Urothelium cell line (cell line): ENCODE measurements at regions not wholly inside any gene's neighbourhood (a gene's known extent, or its start where the extent isn't known, plus 50 kb on each side); places are given as distances from the start of the nearest gene placed in this dataset.
"Not testable (repeated sequence)": the region's sequence is repeated elsewhere in the genome, so short reads cannot be mapped to it uniquely, and the experiment has no call there.

Source experiments
- DNase-seq: peaks from one replicate; pipeline ENCODE4 v3.0.0; 2011; ENCODE audit warnings: low spot score, mixed read lengths
- FAIRE-seq: peaks from 2 replicates; lab custom pipeline; 2011; peaks lifted over from hg19 to GRCh38; lab: Jason Lieb, UNC

- DNase-seq (no peak), FAIRE-seq (no peak)
These were observed 77.9 kb upstream of the ALX4 start for GRCh38 chr11:44387825-44388224.

GRCh38 chr11:44388828-44389657, 79.1 kb upstream of the ALX4 start:
- FAIRE-seq = no peak
- no peak for DNase-seq

DNA sequence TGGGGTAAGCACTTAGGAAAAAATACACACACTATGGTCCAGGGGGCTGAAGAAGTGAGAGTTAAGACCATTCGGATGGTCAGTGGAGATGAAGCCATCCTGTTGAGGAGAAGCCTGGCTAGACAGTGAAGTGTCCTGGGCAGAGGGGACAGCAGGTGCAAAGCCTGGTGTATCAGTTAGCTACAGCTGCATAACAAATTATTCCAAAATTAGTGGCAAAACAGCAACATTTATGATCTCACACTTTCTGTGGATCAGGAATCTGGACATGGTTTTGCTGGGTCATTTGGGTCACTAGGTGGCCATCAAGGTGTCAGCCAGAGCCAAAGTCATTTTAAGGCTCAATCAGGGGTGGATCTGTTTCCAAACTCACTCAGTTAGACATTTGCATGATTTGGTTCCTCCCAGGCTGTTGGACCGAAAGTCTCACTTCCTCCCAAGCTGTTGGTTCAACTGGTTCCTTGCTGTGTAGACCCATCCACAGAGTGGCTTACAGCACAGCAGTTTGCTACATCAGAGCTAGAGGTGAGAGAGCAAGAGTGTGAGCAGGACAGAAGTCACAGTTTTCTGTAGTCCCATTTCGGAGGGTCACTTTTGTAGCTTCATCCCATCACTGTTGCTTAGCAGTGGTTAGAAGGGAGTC, 80.1 kb upstream of the ALX4 start:
- FAIRE-seq = no peak
- DNase-seq = no peak

DNA sequence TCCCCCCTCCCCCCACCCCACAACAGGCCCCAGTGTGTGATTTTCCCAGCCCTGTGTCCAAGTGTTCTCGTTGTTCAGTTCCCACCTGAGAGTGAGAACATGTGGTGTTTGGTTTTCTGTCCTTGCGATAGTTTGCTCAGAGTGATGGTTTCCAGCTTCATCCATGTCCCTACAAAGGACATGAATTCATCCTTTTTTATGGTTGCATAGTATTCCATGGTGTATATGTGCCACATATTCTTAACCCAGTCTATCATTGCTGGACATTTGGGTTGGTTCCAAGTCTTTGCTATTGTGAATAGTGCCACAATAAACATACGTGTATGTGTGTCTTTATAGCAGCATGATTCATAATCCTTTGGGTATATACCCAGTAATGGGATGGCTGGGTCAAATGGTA, 81.1 kb upstream of the ALX4 start:
- FAIRE-seq, DNase-seq: not testable (repeated sequence)

GRCh38 chr11:44396746-44397145, 86.8 kb upstream of the ALX4 start:
- DNase-seq, FAIRE-seq: not testable (repeated sequence)

GRCh38 chr11:44397586-44398178, 87.7 kb upstream of the ALX4 start:
- DNase-seq = no peak
- no peak for FAIRE-seq

GRCh38 chr11:44398266-44399030, 88.5 kb upstream of the ALX4 start:
- no peak for DNase-seq

DNA sequence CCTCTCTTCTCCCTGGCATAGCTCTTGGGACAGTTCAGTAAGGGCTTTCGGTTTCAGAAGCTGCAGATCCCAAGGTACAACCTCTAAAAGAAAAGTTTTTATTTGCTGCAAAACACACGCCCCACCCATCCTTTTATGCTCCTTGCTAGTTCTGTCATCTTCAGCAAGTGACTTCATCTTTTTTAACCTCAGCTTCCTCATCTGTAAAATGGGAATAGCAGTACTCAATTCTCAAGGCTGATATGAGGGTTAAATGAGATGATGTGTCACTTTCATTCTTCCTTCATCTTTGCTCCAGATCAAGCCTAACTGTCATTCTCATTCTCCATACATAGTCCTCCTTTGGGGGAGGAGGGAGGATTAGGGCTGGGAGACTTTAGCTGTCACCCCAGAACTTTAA, 90.0 kb upstream of the ALX4 start:
- DNase-seq (no peak), FAIRE-seq (no peak)

More at GRCh38 chr11:44398266-44399030, 88.5 kb upstream of the ALX4 start:
- no peak for FAIRE-seq

- no peak for FAIRE-seq
These were observed 90.5 kb upstream of the ALX4 start for GRCh38 chr11:44400431-44400830.

DNA sequence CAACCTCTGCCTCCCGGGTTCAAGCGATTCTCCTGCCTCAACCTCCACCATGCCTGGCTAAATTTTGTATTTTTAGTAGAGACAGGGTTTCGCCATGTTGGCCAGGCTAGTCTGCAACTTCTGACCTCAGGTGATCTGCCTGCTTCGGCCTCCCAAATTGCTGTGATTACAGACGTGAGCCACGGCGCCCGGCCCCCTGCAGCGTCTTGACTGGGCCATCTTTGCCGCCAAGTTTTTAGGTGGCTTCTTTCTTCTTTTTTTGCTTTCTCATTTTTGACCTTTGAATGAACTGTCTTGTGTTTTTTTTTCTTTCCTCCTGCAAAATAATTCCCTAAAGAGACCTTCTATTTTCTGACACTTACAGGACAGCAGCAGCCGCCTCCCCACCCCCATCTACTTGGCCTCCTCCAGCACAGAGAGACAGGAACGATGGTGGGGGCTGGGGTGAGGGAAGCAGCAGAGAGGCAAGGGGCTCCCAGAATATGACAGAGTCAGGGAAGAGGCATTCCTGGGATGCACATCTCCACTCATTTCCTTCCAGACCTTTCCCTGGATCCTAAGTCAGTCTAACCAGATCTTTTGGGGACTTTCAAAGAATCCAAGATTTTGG, 92.6 kb upstream of the ALX4 start:
- DNase-seq (no peak), FAIRE-seq (no peak)

More at GRCh38 chr11:44400431-44400830, 90.5 kb upstream of the ALX4 start:
- no peak for DNase-seq

- FAIRE-seq = no peak
- no peak for DNase-seq
These were observed 93.2 kb upstream of the ALX4 start for GRCh38 chr11:44403176-44403575.

GRCh38 chr11:44403587-44404273, 93.8 kb upstream of the ALX4 start:
- no peak for DNase-seq

GRCh38 chr11:44404301-44404700, 94.4 kb upstream of the ALX4 start:
- FAIRE-seq = no peak
- no peak for DNase-seq

More at GRCh38 chr11:44403587-44404273, 93.8 kb upstream of the ALX4 start:
- FAIRE-seq = no peak

DNA sequence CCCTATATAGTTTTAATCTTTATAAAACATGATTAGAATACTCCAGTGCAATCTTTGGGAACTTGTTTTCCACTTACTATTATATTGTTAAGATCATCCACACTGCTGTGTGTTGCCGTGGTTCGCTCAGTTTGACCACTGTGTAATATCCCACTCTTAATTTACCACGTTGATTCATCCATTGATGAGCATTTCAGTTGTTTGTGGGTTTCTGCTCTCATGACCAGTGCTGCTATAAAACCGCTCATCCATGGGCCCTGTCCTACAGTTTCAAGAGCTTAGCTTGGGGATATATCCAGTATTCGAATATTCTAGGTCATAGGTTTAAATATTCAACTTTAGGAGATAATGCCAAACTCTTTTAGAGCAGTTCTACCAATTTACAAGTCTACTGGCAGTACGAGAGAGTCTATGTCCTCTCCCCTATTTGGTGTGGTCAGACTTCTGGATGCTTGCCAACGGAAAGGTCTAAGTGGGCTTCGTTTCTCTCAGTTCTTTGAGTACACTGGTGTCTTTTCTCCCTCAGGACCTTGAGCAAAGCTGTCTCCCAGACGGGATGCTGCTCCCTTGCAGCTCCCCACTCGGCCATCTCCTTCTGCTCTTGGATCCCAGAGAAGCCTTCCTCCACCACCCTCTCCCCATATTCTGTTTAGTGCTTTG, 94.9 kb upstream of the ALX4 start:
- FAIRE-seq (no peak), DNase-seq (no peak)

DNA sequence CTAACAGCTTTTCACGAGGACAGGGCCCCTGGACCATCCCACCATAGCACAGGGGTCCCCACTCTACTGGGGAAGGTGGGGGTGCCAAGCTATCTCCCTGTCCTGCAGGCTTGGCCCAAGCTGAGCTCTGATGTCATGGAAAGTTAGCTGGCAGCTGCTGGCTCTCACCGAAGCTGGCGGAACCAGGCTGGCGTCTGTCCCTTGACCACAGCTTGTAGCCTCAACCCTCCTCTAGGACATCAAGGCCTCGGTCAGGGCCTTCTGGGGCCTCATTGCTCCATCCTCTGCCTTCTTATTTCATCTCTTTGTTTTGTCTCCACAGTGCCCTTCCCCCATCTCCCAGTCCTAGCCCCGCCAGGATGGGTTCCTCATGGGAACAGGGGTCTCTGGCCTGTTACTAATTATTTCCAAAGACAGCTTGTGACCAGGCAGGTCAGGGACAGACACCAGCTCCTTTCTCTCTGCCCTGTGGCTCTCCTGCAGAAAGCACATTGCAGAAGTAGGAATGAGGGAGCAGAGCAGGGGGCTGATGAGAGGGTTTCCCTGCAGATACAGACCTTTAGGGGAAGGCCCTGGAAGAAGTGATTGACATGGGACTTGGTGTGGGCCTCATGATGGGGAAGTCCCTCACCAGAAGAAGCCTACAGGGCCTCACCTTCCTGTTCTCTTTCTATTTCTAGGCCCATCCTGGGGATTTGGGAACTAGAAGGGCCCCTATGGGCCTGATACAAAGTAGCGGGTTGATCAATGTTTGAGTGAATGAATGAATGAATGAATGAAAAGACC, 97.5 kb upstream of the ALX4 start:
- FAIRE-seq = no peak
- no peak for DNase-seq

- DNase-seq = no peak
- FAIRE-seq = no peak
These were observed 98.2 kb upstream of the ALX4 start for GRCh38 chr11:44408141-44408540.

- no peak for FAIRE-seq
- DNase-seq = no peak
These were observed 99.0 kb upstream of the ALX4 start for GRCh38 chr11:44408711-44409470.
